H1 (cell line): ENCODE measurements at regions not wholly inside any gene's neighbourhood (a gene's known extent, or its start where the extent isn't known, plus 50 kb on each side); places are given as distances from the start of the nearest gene placed in this dataset.

Source experiments
- CTCF ChIA-PET: fragments of 300-600 bp; sonication (Branson Sonifier 250); formaldehyde crosslinking; loops from one replicate; lab custom pipeline; 2021; ENCODE audit not compliant: partially characterized antibody; lab: Charles Lee
- POLR2A ChIA-PET: fragments of 300-600 bp; sonication (Branson Sonifier 250); formaldehyde crosslinking; loops from one replicate; lab custom pipeline; 2021; ENCODE audit warnings: inconsistent platforms; ENCODE audit not compliant: partially characterized antibody; lab: Charles Lee
- DNase-seq, 2 experiments: peaks; one replicate each; pipeline versions ENCODE4 v3.0.0 to v3.0.0-alpha.2; 2010 to 2022; ENCODE audit warnings: low spot score in 2 of 2, low read depth in 1 of 2, mixed read lengths in 1 of 2
- FAIRE-seq: peaks from 2 replicates; lab custom pipeline; 2011; peaks lifted over from hg19 to GRCh38; lab: Jason Lieb, UNC
- H2AFZ ChIP-seq: 2 replicates; pipeline ENCODE4 v1.8.1; 2012; ENCODE audit warnings: low read length, inconsistent platforms
- H2AK5ac ChIP-seq: 2 replicates; pipeline ENCODE4 v1.6.1; 2013; ENCODE audit warnings: low read depth, low read length
- H2BK120ac ChIP-seq: replicated peaks from 2 replicates; pipeline ENCODE3; 2013; ENCODE audit warnings: low read depth, low read length, inconsistent platforms
- H2BK12ac ChIP-seq: 2 replicates; pipeline ENCODE4 v1.6.1; 2013; ENCODE audit warnings: low read depth, low read length
- H2BK15ac ChIP-seq: 2 replicates; pipeline ENCODE4 v1.6.1; 2013; ENCODE audit warnings: low read length
- H2BK20ac ChIP-seq: 2 replicates; pipeline ENCODE4 v1.6.1; 2013; ENCODE audit warnings: low read length
- H2BK5ac ChIP-seq: 2 replicates; pipeline ENCODE4 v1.6.1; 2013; ENCODE audit warnings: low read depth, low read length
- H3K14ac ChIP-seq: 2 replicates; pipeline ENCODE4 v1.6.1; 2013; ENCODE audit warnings: inconsistent platforms; ENCODE audit not compliant: insufficient read length
- H3K18ac ChIP-seq: 2 replicates; pipeline ENCODE4 v1.6.1; 2013; ENCODE audit warnings: low read length; ENCODE audit errors: extremely low read depth
- H3K23ac ChIP-seq: 2 replicates; pipeline ENCODE4 v1.6.1; 2013; ENCODE audit warnings: inconsistent platforms; ENCODE audit not compliant: insufficient read length
- H3K23me2 ChIP-seq: 2 replicates; pipeline ENCODE4 v1.6.1; 2013; ENCODE audit warnings: low read depth, low read length
- H3K27ac ChIP-seq: 2 replicates; pipeline ENCODE4 v1.6.1; 2011; ENCODE audit warnings: low read depth, low read length, inconsistent platforms
- H3K27me3 ChIP-seq, 4 experiments: replicated peaks in 1 of 4; 1 replicate in 1 of 4; 2 replicates in 3 of 4; pipeline versions ENCODE4 v1.6.1 to v1.8.1; 2011 to 2013; ENCODE audit warnings: low read length in 3 of 4, mild to moderate bottlenecking in 3 of 4, inconsistent platforms in 2 of 4, mixed read lengths in 2 of 4, moderate library complexity in 1 of 4; ENCODE audit not compliant: control insufficient read depth in 3 of 4, insufficient read depth in 3 of 4; ENCODE audit errors: extremely low read depth in 1 of 4
- H3K36me3 ChIP-seq, 4 experiments: 2 replicates each; pipeline versions ENCODE4 v1.6.1 to v1.8.1; 2011 to 2013; ENCODE audit warnings: mild to moderate bottlenecking in 4 of 4, low read length in 3 of 4, moderate library complexity in 2 of 4, control low read depth in 1 of 4, inconsistent platforms in 1 of 4; ENCODE audit not compliant: insufficient read depth in 4 of 4, control insufficient read depth in 2 of 4
- H3K4ac ChIP-seq: replicated peaks from 2 replicates; pipeline ENCODE3; 2013; ENCODE audit warnings: low read length, low read depth, mixed read lengths, inconsistent platforms; ENCODE audit not compliant: insufficient read length
- H3K4me1 ChIP-seq, 4 experiments: replicated peaks in 1 of 4; 1 replicate in 1 of 4; 2 replicates in 3 of 4; pipeline versions ENCODE4 v1.6.1 to v1.8.1; 2011 to 2013; ENCODE audit warnings: low read length in 3 of 4, inconsistent platforms in 2 of 4, mixed read lengths in 1 of 4; ENCODE audit not compliant: insufficient read depth in 4 of 4, control insufficient read depth in 3 of 4
- H3K4me2 ChIP-seq, 2 experiments: 2 replicates each; pipeline versions ENCODE4 v1.6.1 to v1.8.1; 2011 to 2013; ENCODE audit warnings: low read depth in 2 of 2, low read length in 2 of 2, control low read depth in 1 of 2, inconsistent platforms in 1 of 2, mild to moderate bottlenecking in 1 of 2; ENCODE audit not compliant: insufficient read depth in 1 of 2
- H3K4me3 ChIP-seq, 4 experiments: fragments of 200-600, 300-600 bp in 1 of 4; sonication (generic), shearing (Covaris generic), sonication (Bioruptor Twin) in 1 of 4; 2 replicates each; pipeline versions ENCODE4 v1.5.1 to v1.8.1; 2011 to 2016; ENCODE audit warnings: low read length in 4 of 4, low read depth in 3 of 4, control low read depth in 2 of 4, inconsistent platforms in 2 of 4, mild to moderate bottlenecking in 2 of 4, mixed read lengths in 1 of 4, moderate library complexity in 1 of 4; ENCODE audit not compliant: insufficient read depth in 2 of 4; ENCODE audit errors: extremely low read depth in 1 of 4
- H3K56ac ChIP-seq: replicated peaks from 2 replicates; pipeline ENCODE3; 2013; ENCODE audit warnings: low read depth, mild to moderate bottlenecking, mixed read lengths, low read length, inconsistent platforms; ENCODE audit not compliant: insufficient read length
- H3K79me1 ChIP-seq: 2 replicates; pipeline ENCODE4 v1.6.1; 2013; ENCODE audit warnings: low read depth, low read length, control low read depth
- H3K79me2 ChIP-seq, 2 experiments: 2 replicates each; pipeline versions ENCODE4 v1.6.1 to v1.8.1; 2012 to 2013; ENCODE audit warnings: low read length in 2 of 2, mild to moderate bottlenecking in 2 of 2, inconsistent platforms in 1 of 2; ENCODE audit not compliant: insufficient read depth in 2 of 2, control insufficient read depth in 1 of 2
- H3K9ac ChIP-seq, 4 experiments: replicated peaks in 1 of 4; 1 replicate in 1 of 4; 2 replicates in 3 of 4; pipeline versions ENCODE4 v1.6.1 to v1.8.1; 2011 to 2013; ENCODE audit warnings: low read depth in 3 of 4, low read length in 3 of 4, control low read depth in 2 of 4, mild to moderate bottlenecking in 2 of 4, moderate library complexity in 2 of 4, inconsistent platforms in 1 of 4; ENCODE audit errors: extremely low read depth in 1 of 4
- H3K9me3 ChIP-seq, 2 experiments: 2 replicates each; pipeline versions ENCODE4 v1.6.1 to v1.8.1; 2012 to 2013; ENCODE audit warnings: mild to moderate bottlenecking in 2 of 2, moderate library complexity in 2 of 2, control low read depth in 1 of 2, inconsistent platforms in 1 of 2, low read depth in 1 of 2, low read length in 1 of 2, mixed read lengths in 1 of 2; ENCODE audit not compliant: insufficient read depth in 2 of 2
- H4K20me1 ChIP-seq, 2 experiments: replicated peaks in 1 of 2; 2 replicates each; pipeline versions ENCODE3 to v1.8.1; 2011 to 2013; ENCODE audit warnings: inconsistent platforms in 2 of 2, low read length in 2 of 2, mild to moderate bottlenecking in 1 of 2; ENCODE audit not compliant: insufficient read depth in 2 of 2, control insufficient read depth in 1 of 2
- H4K5ac ChIP-seq: 2 replicates; pipeline ENCODE4 v1.6.1; 2013; ENCODE audit warnings: low read length, low read depth, mixed read lengths, inconsistent platforms; ENCODE audit not compliant: insufficient read length
- H4K8ac ChIP-seq: 2 replicates; pipeline ENCODE4 v1.8.0; 2013; ENCODE audit warnings: mild to moderate bottlenecking, moderate library complexity, low read length, inconsistent platforms; ENCODE audit not compliant: insufficient read depth; ENCODE audit errors: extremely low read depth
- H4K91ac ChIP-seq: replicated peaks from 2 replicates; pipeline ENCODE3; 2013; ENCODE audit warnings: low read length, mixed read lengths, inconsistent platforms; ENCODE audit not compliant: insufficient read length
- ASH2L ChIP-seq: fragments of 200-600, 300-600 bp; sonication (generic); IDR thresholded peaks from one replicate; pipeline ENCODE4 v1.7.1; 2017; ENCODE audit warnings: low read length
- ATF2 ChIP-seq: IDR thresholded peaks from 2 replicates; pipeline ENCODE4 v1.6.1; 2012; ENCODE audit warnings: low read length, inconsistent platforms
- BRCA1 ChIP-seq: IDR thresholded peaks from 2 replicates; pipeline ENCODE4 v1.6.1; 2012; ENCODE audit warnings: low read depth, low read length, improper control_type of control experiment
- CTBP2 ChIP-seq: IDR thresholded peaks from 2 replicates; pipeline ENCODE4 v1.7.0; 2011; ENCODE audit warnings: borderline replicate concordance, mild to moderate bottlenecking, moderate library complexity, mixed read lengths, low read length; ENCODE audit not compliant: insufficient read depth, insufficient read length
- E2F6 ChIP-seq: IDR thresholded peaks from 2 replicates; pipeline ENCODE4 v1.6.1; 2012; ENCODE audit warnings: inconsistent platforms
- GTF2F1 ChIP-seq: IDR thresholded peaks from 2 replicates; pipeline ENCODE4 v1.6.1; 2012; ENCODE audit warnings: low read depth, low read length, improper control_type of control experiment, borderline replicate concordance
- KDM1A ChIP-seq: fragments of 200-600, 300-600 bp; sonication (generic); IDR thresholded peaks from 2 replicates; pipeline ENCODE4 v1.7.1; 2016; ENCODE audit warnings: mild to moderate bottlenecking, low read length, borderline replicate concordance
- NRF1 ChIP-seq: IDR thresholded peaks from 2 replicates; pipeline ENCODE4 v1.6.1; 2011; ENCODE audit warnings: mild to moderate bottlenecking, low read depth, low read length, improper control_type of control experiment
- RAD21 ChIP-seq, 2 experiments: IDR thresholded peaks in 1 of 2; conservative IDR thresholded peaks in 1 of 2; 2 replicates each; pipeline ENCODE4 v1.6.1; 2011; ENCODE audit warnings: low read depth in 2 of 2, low read length in 2 of 2, improper control_type of control experiment in 1 of 2, inconsistent platforms in 1 of 2, mild to moderate bottlenecking in 1 of 2, moderate library complexity in 1 of 2
- RXRA ChIP-seq: IDR thresholded peaks from 2 replicates; pipeline ENCODE4 v1.6.1; 2011; ENCODE audit warnings: low read depth, mild to moderate bottlenecking, low read length, moderate library complexity; ENCODE audit not compliant: insufficient read depth
- SP2 ChIP-seq: IDR thresholded peaks from 2 replicates; pipeline ENCODE4 v1.6.1; 2012; ENCODE audit warnings: mild to moderate bottlenecking, low read length, inconsistent platforms
- WGBS, 2 experiments: shearing (Covaris generic) in 1 of 2; methylation state at CpG; one replicate each; pipeline versions ENCODE4 v1.1.6 to v1.1.7; 2013 to 2015; ENCODE audit warnings: low lambda C conversion rate in 2 of 2, mixed read lengths in 2 of 2, inconsistent platforms in 1 of 2, low coverage in 1 of 2, missing lambda C conversion rate in 1 of 2; ENCODE audit not compliant: insufficient replicate concordance in 2 of 2, insufficient coverage in 1 of 2, insufficient read length in 1 of 2; ENCODE audit errors: extremely low coverage in 1 of 2, missing lambda C conversion rate in 1 of 2; 5-methylcytosine and 5-hydroxymethylcytosine counted together

GRCh38 chr2:217151509-217152206 lies 291.8 kb upstream of the TNP1 start:
- H3K4ac ChIP-seq, result no peak overlapping the region
- no peaks in the 10 kb centered on the region for H3K9me3 ChIP-seq
- H2BK12ac ChIP-seq, result no peak overlapping the region
- no peak overlapping the region for H2BK5ac ChIP-seq
- no peaks in the 10 kb centered on the region for H3K36me3 ChIP-seq
- no peak overlapping the region for H4K91ac ChIP-seq
- DNase-seq (no peak), FAIRE-seq (no peak)
- H3K27ac ChIP-seq, result no peak overlapping the region
- no peak overlapping the region for H4K8ac ChIP-seq
- H2BK15ac ChIP-seq, result no peak overlapping the region
- peaks cover 0 to 1% (median 0%) of the 10 kb centered on the region in 4 experiments; a peak in 2 of 7 replicates for H3K27me3 ChIP-seq
- H2BK120ac ChIP-seq, result no peak overlapping the region
- no peak overlapping the region for H3K14ac ChIP-seq
- 84 to 100% methylated on average over 2 to 10 of the region's 10 CpGs for WGBS, 2 experiments
- CTCF ChIA-PET, result interaction anchor here (2.1 kb wide), 1 partner anchor 9 kb away, joined by 6 read pairs; no protein-coding TSS in a partner anchor
- H3K23ac ChIP-seq, result no peak overlapping the region
- H3K4me2 ChIP-seq, result no peak overlapping the region
- no peaks in the 10 kb centered on the region for H4K20me1 ChIP-seq
- H3K18ac ChIP-seq, result no peak overlapping the region
- H3K56ac ChIP-seq, result no peak overlapping the region
- H4K5ac ChIP-seq, result no peak overlapping the region
- no peak overlapping the region for H2AK5ac ChIP-seq
- H2AFZ ChIP-seq, result no peak overlapping the region
- no peaks in the 10 kb centered on the region for H3K79me1 ChIP-seq
- H3K9ac ChIP-seq, result no peak overlapping the region
- no peaks in the 10 kb centered on the region for H3K79me2 ChIP-seq
- no peak overlapping the region for H2BK20ac ChIP-seq
- POLR2A ChIA-PET, result no interaction called here
- H3K4me3 ChIP-seq, result no peak overlapping the region
- H3K23me2 ChIP-seq, result no peaks in the 10 kb centered on the region; the same call in 1 of the 2 replicates
- no peaks in the 10 kb centered on the region for H3K4me1 ChIP-seq
- TF ChIP-seq KDM1A (no peak), E2F6 (no peak), ATF2 (no peak), CTBP2 (no peak), SP2 (no peak), NRF1 (no peak), BRCA1 (no peak), ASH2L (no peak), RAD21 (IDR thresholded peaks at IDR 0.05 in 1 of 2, conservative IDR thresholded peaks at IDR 0.05 in 1 of 2; ENCODE audit: low read depth in 2 of 2, low read length in 2 of 2) (no peak), GTF2F1 (no peak), RXRA (no peak)
